ENCODE measurements at regions not wholly inside any gene's neighbourhood (a gene's known extent, or its start where the extent isn't known, plus 50 kb on each side); places are given as distances from the start of the nearest gene placed in this dataset.

GRCh38 chr12:108016022-108016564 is 113.0 kb upstream of the WSCD2 start:
- Mint-ChIP-seq H3K36me3 (no peaks in the 10 kb centered on the region), H3K4me3 (no peak overlapping the region), H3K9me3 (peaks cover 2% of the 10 kb centered on the region), H3K27ac (no peak overlapping the region), H3K4me1 (peaks cover 2% of the 10 kb centered on the region), H3K27me3 (ENCODE audit: insufficient read depth, low read depth) (peaks cover 11% of the 10 kb centered on the region)
- H3K27me3 ChIP-seq = peaks cover 45% of the 10 kb centered on the region
- TF ChIP-seq EZH2 (IDR thresholded peaks at IDR 0.05) = no peak
- no peak for TF ChIP-seq EZH2phosphoT487 (IDR thresholded peaks at IDR 0.05)
- TF ChIP-seq CTCF (IDR thresholded peaks at IDR 0.05) = no peak
- H3K79me2 ChIP-seq (ENCODE audit: low read depth) = no peaks in the 10 kb centered on the region
- H3K9ac ChIP-seq = no peak overlapping the region
- no peaks in the 10 kb centered on the region for H3K9me3 ChIP-seq (ENCODE audit: low read depth)
- no peak overlapping the region for H3K4me2 ChIP-seq
- no peak for DNase-seq (ENCODE audit: low spot score)
- no peaks in the 10 kb centered on the region for H3K4me1 ChIP-seq
- no peak overlapping the region for H2AFZ ChIP-seq (replicated peaks)
- no peaks in the 10 kb centered on the region for H4K20me1 ChIP-seq (ENCODE audit: low read depth)
- H3K36me3 ChIP-seq = no peaks in the 10 kb centered on the region
- no peak overlapping the region for H3K27ac ChIP-seq
- no peak overlapping the region for H3K4me3 ChIP-seq
- no peaks in the 10 kb centered on the region for H3F3A ChIP-seq (ENCODE audit: low read depth)

- Histone ChIP-seq H3K4me3 (no peak overlapping the region), H3K4me1 (no peaks in the 10 kb centered on the region), H2AFZ (replicated peaks) (no peak overlapping the region), H4K20me1 (ENCODE audit: low read depth) (no peaks in the 10 kb centered on the region), H3K27ac (no peak overlapping the region), H3K79me2 (ENCODE audit: low read depth) (no peaks in the 10 kb centered on the region), H3K9me3 (ENCODE audit: low read depth) (no peaks in the 10 kb centered on the region), H3K4me2 (no peak overlapping the region), H3K9ac (no peak overlapping the region), H3F3A (ENCODE audit: low read depth) (no peaks in the 10 kb centered on the region), H3K36me3 (no peaks in the 10 kb centered on the region), H3K27me3 (peaks cover 33% of the 10 kb centered on the region)
- Mint-ChIP-seq H3K27me3 (ENCODE audit: insufficient read depth, low read depth) (peaks cover 11% of the 10 kb centered on the region), H3K9me3 (peaks cover 2% of the 10 kb centered on the region), H3K27ac (no peak overlapping the region), H3K36me3 (no peaks in the 10 kb centered on the region), H3K4me3 (no peak overlapping the region), H3K4me1 (peaks cover 2% of the 10 kb centered on the region)
- TF ChIP-seq EZH2phosphoT487 (IDR thresholded peaks at IDR 0.05) (no peak), CTCF (IDR thresholded peaks at IDR 0.05) (no peak), EZH2 (IDR thresholded peaks at IDR 0.05) (no peak)
- no peak for DNase-seq (ENCODE audit: low spot score)
Measured at GRCh38 chr12:108017472-108018057, 111.5 kb upstream of the WSCD2 start.

- Mint-ChIP-seq H3K4me1 (peaks cover 2% of the 10 kb centered on the region), H3K27me3 (ENCODE audit: insufficient read depth, low read depth) (peaks cover 10% of the 10 kb centered on the region), H3K36me3 (no peaks in the 10 kb centered on the region), H3K4me3 (no peak overlapping the region), H3K9me3 (peaks cover 2% of the 10 kb centered on the region), H3K27ac (no peak overlapping the region)
- Histone ChIP-seq H3K27me3 (peaks cover 39% of the 10 kb centered on the region), H3K9ac (no peak overlapping the region), H3K79me2 (ENCODE audit: low read depth) (no peaks in the 10 kb centered on the region), H3K4me2 (no peak overlapping the region), H3K36me3 (no peaks in the 10 kb centered on the region), H3K4me3 (no peak overlapping the region), H3F3A (ENCODE audit: low read depth) (no peaks in the 10 kb centered on the region), H3K9me3 (ENCODE audit: low read depth) (no peaks in the 10 kb centered on the region), H3K4me1 (no peaks in the 10 kb centered on the region), H4K20me1 (ENCODE audit: low read depth) (no peaks in the 10 kb centered on the region), H2AFZ (replicated peaks) (no peak overlapping the region), H3K27ac (no peak overlapping the region)
- TF ChIP-seq EZH2phosphoT487 (IDR thresholded peaks at IDR 0.05) = no peak
- no peak for DNase-seq (ENCODE audit: low spot score)
Measured at GRCh38 chr12:108019862-108020261, 109.2 kb upstream of the WSCD2 start.

- H3K4me1 ChIP-seq = no peaks in the 10 kb centered on the region
- DNase-seq (ENCODE audit: low spot score) = no peak
- H3K36me3 ChIP-seq = no peaks in the 10 kb centered on the region
- H4K20me1 ChIP-seq (ENCODE audit: low read depth) = no peaks in the 10 kb centered on the region
- no peak overlapping the region for H3K27ac Mint-ChIP-seq
- TF ChIP-seq EZH2 (IDR thresholded peaks at IDR 0.05) = no peak
- H3K27me3 ChIP-seq = peaks cover 28% of the 10 kb centered on the region
- no peak overlapping the region for H2AFZ ChIP-seq (replicated peaks)
- H3K27ac ChIP-seq = no peak overlapping the region
- no peaks in the 10 kb centered on the region for H3K36me3 Mint-ChIP-seq
- no peaks in the 10 kb centered on the region for H3K9me3 ChIP-seq (ENCODE audit: low read depth)
- H3K79me2 ChIP-seq (ENCODE audit: low read depth) = no peaks in the 10 kb centered on the region
- no peak overlapping the region for H3K4me3 Mint-ChIP-seq
- H3K9me3 Mint-ChIP-seq = peaks cover 2% of the 10 kb centered on the region
- no peak overlapping the region for H3K9ac ChIP-seq
- no peaks in the 10 kb centered on the region for H3F3A ChIP-seq (ENCODE audit: low read depth)
- no peak overlapping the region for H3K4me3 ChIP-seq
- H3K4me1 Mint-ChIP-seq = peaks cover 2% of the 10 kb centered on the region
- no peak overlapping the region for H3K4me2 ChIP-seq
- peaks cover 10% of the 10 kb centered on the region for H3K27me3 Mint-ChIP-seq (ENCODE audit: insufficient read depth, low read depth)
Measured at GRCh38 chr12:108021141-108021540, 107.9 kb upstream of the WSCD2 start.
